Brain microvascular endothelial cell (primary cell): ENCODE measurements at regions not wholly inside any gene's neighbourhood (a gene's known extent, or its start where the extent isn't known, plus 50 kb on each side); places are given as distances from the start of the nearest gene placed in this dataset.

Experiments
- DNase-seq: peaks from one replicate; pipeline ENCODE4 v3.0.0-alpha.2; 2020
- H3K27ac ChIP-seq: fragments of 250-450 bp; sonication (Bioruptor Pico); 2 replicates; pipeline ENCODE4 v1.5.1; 2020; ENCODE audit warnings: mild to moderate bottlenecking, moderate library complexity
- H3K27me3 ChIP-seq: fragments of 250-450 bp; sonication (Bioruptor Pico); replicated peaks from 2 replicates; pipeline ENCODE4 v1.5.1; 2020; ENCODE audit warnings: mild to moderate bottlenecking
- H3K36me3 ChIP-seq: fragments of 250-450 bp; sonication (Bioruptor Pico); replicated peaks from 2 replicates; pipeline ENCODE4 v1.5.1; 2020; ENCODE audit warnings: mild to moderate bottlenecking
- H3K4me3 ChIP-seq: 2 replicates; pipeline ENCODE4 v1.5.1; 2011; ENCODE audit warnings: low read depth, mild to moderate bottlenecking, control low read depth, low read length, moderate library complexity
- in situ Hi-C: cut with HindIII; loops from 2 replicates; pipeline ENCODE4 v1.10.0; 2017; ENCODE audit warnings: low sequenced_read_pairs, low pct_ligation_motif_present
- TF ChIP-seq, protein P1 (sequence below): IDR thresholded peaks from 2 replicates; pipeline ENCODE4 v1.5.1; 2011; ENCODE audit warnings: low read depth, mild to moderate bottlenecking, moderate library complexity, low read length, control low read depth, inconsistent platforms; ENCODE audit errors: missing control alignments

DNA sequence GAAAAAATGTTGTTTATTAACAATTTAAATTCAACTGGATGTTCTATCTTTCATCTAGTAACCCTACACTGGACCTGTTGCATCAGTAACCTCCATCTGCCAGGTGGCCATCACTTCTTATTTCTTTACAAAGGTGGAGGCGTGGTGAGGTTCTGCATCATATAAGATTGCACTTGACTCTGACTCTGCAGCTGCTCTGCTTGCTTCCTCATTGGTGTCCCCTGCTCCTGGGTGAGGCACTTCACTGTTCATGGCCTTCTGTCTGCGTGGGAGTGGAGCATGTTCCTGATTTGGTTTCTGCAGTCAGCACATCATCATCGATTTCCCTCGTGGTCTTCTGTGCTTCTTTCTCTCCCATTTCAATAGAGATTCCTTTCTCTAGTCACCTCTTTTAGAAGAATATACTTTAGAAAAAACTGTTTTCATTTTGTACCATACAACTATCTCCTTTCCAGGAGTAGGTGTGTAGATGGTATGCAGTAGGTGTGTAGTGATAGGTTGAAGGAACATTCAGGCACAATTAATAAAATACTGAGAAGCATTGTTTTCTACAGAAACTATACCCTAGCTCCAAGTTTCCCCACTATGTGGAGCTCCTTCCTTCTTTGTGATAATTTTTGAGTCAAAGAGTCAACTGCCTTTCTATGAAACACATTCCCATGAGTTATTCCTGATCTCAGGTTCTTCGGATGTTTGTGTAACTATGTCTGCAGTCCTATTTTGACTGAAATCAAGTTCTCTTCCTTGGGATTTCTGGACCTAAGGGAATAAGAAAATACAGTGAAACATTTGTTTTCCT, 231.7 kb upstream of the CNTNAP2 start:
- Histone ChIP-seq H3K27ac (no peak overlapping the region), H3K4me3 (no peak overlapping the region), H3K36me3 (no peaks in the 10 kb centered on the region), H3K27me3 (no peaks in the 10 kb centered on the region)
- in situ Hi-C loops = no loop called here
- peak; percentile 3 for DNase-seq
- TF ChIP-seq, protein P1, sequence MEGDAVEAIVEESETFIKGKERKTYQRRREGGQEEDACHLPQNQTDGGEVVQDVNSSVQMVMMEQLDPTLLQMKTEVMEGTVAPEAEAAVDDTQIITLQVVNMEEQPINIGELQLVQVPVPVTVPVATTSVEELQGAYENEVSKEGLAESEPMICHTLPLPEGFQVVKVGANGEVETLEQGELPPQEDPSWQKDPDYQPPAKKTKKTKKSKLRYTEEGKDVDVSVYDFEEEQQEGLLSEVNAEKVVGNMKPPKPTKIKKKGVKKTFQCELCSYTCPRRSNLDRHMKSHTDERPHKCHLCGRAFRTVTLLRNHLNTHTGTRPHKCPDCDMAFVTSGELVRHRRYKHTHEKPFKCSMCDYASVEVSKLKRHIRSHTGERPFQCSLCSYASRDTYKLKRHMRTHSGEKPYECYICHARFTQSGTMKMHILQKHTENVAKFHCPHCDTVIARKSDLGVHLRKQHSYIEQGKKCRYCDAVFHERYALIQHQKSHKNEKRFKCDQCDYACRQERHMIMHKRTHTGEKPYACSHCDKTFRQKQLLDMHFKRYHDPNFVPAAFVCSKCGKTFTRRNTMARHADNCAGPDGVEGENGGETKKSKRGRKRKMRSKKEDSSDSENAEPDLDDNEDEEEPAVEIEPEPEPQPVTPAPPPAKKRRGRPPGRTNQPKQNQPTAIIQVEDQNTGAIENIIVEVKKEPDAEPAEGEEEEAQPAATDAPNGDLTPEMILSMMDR = peak; percentile 22

DNA sequence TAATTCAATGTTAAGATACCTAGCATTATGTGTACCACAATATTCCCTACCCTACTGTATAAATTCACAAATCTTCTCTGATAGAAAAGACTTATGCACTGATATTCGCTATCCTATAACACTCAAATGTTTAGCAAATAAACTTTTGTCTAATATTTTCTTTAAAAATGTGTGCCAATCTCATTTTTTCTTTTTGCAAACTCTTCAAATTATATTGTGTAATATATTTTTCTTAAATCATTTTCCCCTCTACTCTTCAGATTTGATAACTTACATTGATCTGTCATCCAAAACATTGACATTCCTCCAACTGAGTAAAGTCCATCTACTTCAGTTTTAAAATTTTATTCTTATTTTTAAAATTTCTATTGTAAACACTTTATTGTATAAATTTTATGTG, 240.2 kb upstream of the CNTNAP2 start:
- Histone ChIP-seq H3K27me3 (no peaks in the 10 kb centered on the region), H3K27ac (no peak overlapping the region), H3K4me3 (no peak overlapping the region), H3K36me3 (no peaks in the 10 kb centered on the region)
- in situ Hi-C loops = no loop called here
- no peak for DNase-seq
- TF ChIP-seq, protein P1 = no peak

DNA sequence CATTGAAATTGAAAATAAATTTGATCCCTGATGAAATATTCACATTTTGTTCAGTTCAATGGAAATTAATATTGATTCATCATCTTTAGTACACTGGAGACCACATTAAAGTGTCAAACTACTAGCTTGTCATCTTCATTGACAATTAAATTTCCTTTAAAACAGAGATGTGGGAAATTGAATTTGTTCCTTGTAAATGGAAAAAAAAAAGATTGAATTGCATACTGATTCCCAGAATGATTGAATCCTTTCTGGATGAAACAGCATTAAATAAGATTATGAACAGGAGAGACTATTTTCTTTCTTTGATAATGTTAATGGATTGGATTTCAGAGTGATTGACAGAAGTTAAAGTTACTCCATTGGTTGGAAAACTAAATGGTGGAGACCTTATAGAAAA, 241.3 kb upstream of the CNTNAP2 start:
- TF ChIP-seq, protein P1 = no peak
- no peaks in the 10 kb centered on the region for H3K36me3 ChIP-seq
- H3K27me3 ChIP-seq = no peaks in the 10 kb centered on the region
- no peak for DNase-seq
- H3K4me3 ChIP-seq = no peak overlapping the region
- in situ Hi-C loops = no loop called here
- no peak overlapping the region for H3K27ac ChIP-seq

DNA sequence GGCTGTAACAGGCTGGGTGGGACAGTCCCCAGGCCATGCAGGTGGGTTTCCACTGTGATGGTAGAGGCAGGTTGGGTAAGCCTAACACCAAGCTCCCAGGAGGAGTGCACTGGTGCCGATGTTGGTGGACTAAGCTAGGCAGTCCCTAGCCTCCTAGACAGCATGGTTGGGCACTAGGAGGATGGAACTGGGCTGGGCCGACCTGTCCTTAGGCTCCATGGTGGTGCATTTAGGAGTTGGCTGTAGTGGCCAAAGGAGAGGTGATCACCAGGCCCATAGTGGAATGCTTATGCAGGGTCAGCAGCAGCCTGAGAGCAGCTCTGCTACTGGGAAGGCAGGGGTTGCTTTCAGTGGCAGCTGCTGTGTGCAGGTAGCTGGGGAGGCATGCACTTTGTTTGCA, 247.7 kb upstream of the CNTNAP2 start:
- no peak overlapping the region for H3K27ac ChIP-seq
- H3K36me3 ChIP-seq = no peaks in the 10 kb centered on the region
- no peaks in the 10 kb centered on the region for H3K27me3 ChIP-seq
- TF ChIP-seq, protein P1 = no peak
- no peak for DNase-seq
- in situ Hi-C loops = no loop called here
- H3K4me3 ChIP-seq = no peak overlapping the region

DNA sequence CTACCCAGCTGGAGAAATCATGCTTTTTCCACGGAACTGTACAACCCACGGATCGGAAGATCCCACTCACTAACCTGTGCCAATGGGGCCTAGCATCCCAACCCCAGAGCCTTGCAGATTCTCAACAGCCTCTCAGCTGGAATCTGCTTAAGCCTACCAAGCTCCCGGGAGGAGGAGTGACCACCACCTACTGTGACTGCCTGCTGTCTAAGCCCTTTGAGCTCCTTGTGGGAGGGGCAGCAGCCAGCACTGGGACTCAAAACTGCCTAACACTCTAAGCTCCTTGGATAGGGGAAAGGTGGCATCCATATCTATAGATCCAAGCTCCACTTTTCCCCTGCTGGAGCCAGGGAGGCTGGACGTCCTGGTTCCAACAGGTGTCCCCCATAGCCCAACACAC, 254.4 kb upstream of the CNTNAP2 start:
- Histone ChIP-seq H3K4me3 (no peak overlapping the region), H3K27ac (no peak overlapping the region), H3K27me3 (no peaks in the 10 kb centered on the region), H3K36me3 (no peaks in the 10 kb centered on the region)
- TF ChIP-seq, protein P1 = no peak
- DNase-seq = no peak
- in situ Hi-C loops = no loop called here

DNA sequence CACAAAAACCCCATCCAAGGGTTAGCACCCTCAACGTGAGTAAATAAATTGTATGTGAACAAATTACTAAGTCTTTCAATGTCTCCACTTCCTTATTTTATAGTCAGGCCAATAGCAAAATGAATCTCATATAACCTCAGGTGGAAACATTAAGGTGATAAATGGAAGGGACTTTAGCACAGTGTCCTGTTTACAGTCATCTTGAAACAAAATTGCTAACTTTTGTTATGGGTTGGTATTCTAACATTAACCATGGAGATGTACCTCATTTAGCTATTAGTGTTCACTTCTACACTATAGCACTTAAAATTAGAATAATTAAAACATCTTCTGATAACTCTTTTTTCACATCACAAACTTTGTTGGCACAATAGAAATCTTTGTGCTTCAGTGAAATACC, 255.8 kb upstream of the CNTNAP2 start:
- in situ Hi-C loops = no loop called here
- TF ChIP-seq, protein P1 = no peak

More for the DNA sequence above, 255.8 kb upstream of the CNTNAP2 start:
- Histone ChIP-seq H3K4me3 (no peak overlapping the region), H3K27ac (no peak overlapping the region), H3K27me3 (no peaks in the 10 kb centered on the region), H3K36me3 (no peaks in the 10 kb centered on the region)
- DNase-seq = no peak
